Osteoblast (primary cell): ENCODE measurements at regions not wholly inside any gene's neighbourhood (a gene's known extent, or its start where the extent isn't known, plus 50 kb on each side); places are given as distances from the start of the nearest gene placed in this dataset.

Experiments used
- DNase-seq: peaks from one replicate; pipeline ENCODE4 v3.0.0; 2011; ENCODE audit warnings: low spot score, mixed read lengths; ENCODE audit not compliant: insufficient read length; ENCODE audit errors: missing footprints
- H2AFZ ChIP-seq: 2 replicates; pipeline ENCODE4 v1.6.0; 2011; ENCODE audit warnings: mild to moderate bottlenecking, low read length
- H3K27ac ChIP-seq: 2 replicates; pipeline ENCODE4 v1.5.1; 2011; ENCODE audit warnings: mild to moderate bottlenecking, low read depth, low read length, moderate library complexity
- H3K27me3 ChIP-seq: 2 replicates; pipeline ENCODE4 v1.6.0; 2012; ENCODE audit warnings: mild to moderate bottlenecking, control low read depth, inconsistent platforms, low read length, moderate library complexity; ENCODE audit not compliant: insufficient read depth
- H3K36me3 ChIP-seq: 2 replicates; pipeline ENCODE4 v1.5.1; 2011; ENCODE audit warnings: mild to moderate bottlenecking, low read length, control low read depth, moderate library complexity; ENCODE audit not compliant: insufficient read depth
- H3K4me1 ChIP-seq: 2 replicates; pipeline ENCODE4 v1.5.1; 2011; ENCODE audit warnings: mild to moderate bottlenecking, low read length, control low read depth, moderate library complexity; ENCODE audit not compliant: insufficient read depth
- H3K4me2 ChIP-seq: 2 replicates; pipeline ENCODE4 v1.6.0; 2011; ENCODE audit warnings: mild to moderate bottlenecking, low read length; ENCODE audit not compliant: insufficient read depth
- H3K4me3 ChIP-seq: fragments of 200-600 bp; sonication (generic); 3 replicates; pipeline ENCODE4 v1.5.1; 2012; ENCODE audit warnings: mild to moderate bottlenecking, low read length, inconsistent platforms; ENCODE audit not compliant: insufficient read depth
- H3K79me2 ChIP-seq: 2 replicates; pipeline ENCODE4 v1.6.0; 2012; ENCODE audit warnings: mild to moderate bottlenecking, low read length, control low read depth, inconsistent platforms; ENCODE audit not compliant: insufficient read depth
- H3K9me3 ChIP-seq: 2 replicates; pipeline ENCODE4 v1.5.1; 2011; ENCODE audit warnings: low read depth, low read length, control low read depth
- H4K20me1 ChIP-seq: 2 replicates; pipeline ENCODE4 v1.6.0; 2012; ENCODE audit warnings: mild to moderate bottlenecking, low read length, control low read depth; ENCODE audit not compliant: insufficient read depth
- CTCF ChIP-seq: IDR thresholded peaks from 2 replicates; pipeline ENCODE4 v1.5.1; 2011; ENCODE audit warnings: mild to moderate bottlenecking, low read depth, low read length, moderate library complexity; ENCODE audit errors: extremely low read depth

GRCh38 chr2:21251216-21251980, 127.6 kb downstream of the TDRD15 start:
- Histone ChIP-seq H3K9me3 (no peaks in the 10 kb centered on the region), H3K36me3 (no peaks in the 10 kb centered on the region), H4K20me1 (no peaks in the 10 kb centered on the region), H3K27me3 (no peaks in the 10 kb centered on the region), H3K27ac (no peak overlapping the region), H3K4me3 (no peak overlapping the region), H3K79me2 (no peaks in the 10 kb centered on the region), H3K4me1 (no peaks in the 10 kb centered on the region), H3K4me2 (no peak overlapping the region), H2AFZ (no peak overlapping the region)
- no peak for DNase-seq
- TF ChIP-seq CTCF = no peak

DNA sequence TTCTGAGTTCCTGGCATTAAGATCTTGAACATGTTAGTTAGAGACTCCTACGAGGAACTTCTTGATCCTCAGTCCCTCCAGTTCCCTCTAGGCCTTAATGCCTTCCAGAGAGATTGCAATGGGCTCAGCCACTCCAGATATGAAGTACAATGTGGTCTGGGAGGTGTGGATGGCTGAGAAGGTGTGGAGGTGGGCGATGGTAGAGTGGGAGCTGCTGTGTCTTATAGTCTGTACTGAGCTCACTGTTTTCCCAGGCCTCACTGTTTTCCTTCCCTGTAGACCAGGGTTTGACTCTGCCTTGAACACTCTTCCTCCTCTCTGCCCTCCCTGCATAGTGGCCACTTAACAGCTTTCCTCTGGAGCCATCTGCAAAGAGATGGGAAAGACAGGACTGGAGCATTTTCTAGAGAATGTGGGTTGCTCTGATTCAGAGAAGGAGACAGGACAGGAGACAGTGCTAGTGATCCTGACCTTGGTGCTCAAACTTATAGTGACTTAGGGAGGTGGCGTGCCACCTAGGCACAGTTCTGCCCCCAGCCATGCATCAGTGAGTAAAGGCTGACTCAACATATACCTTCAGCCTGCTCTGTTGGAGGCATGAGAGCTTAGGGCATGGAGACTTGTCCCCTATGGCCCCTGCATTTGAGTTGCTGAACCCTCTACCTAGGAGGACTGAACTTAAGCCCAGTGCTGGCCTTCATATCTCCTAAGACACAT, 129.7 kb downstream of the TDRD15 start:
- Histone ChIP-seq H4K20me1 (no peaks in the 10 kb centered on the region), H3K4me3 (no peak overlapping the region), H3K27me3 (no peaks in the 10 kb centered on the region), H3K4me1 (no peaks in the 10 kb centered on the region), H3K27ac (no peak overlapping the region), H3K36me3 (no peaks in the 10 kb centered on the region), H3K79me2 (no peaks in the 10 kb centered on the region), H3K9me3 (no peaks in the 10 kb centered on the region), H2AFZ (no peak overlapping the region), H3K4me2 (no peak overlapping the region)
- no peak for TF ChIP-seq CTCF
- DNase-seq = no peak

- H3K4me2 ChIP-seq = no peak overlapping the region
These were observed 130.6 kb downstream of the TDRD15 start for GRCh38 chr2:21254170-21254965.

More at GRCh38 chr2:21254170-21254965, 130.6 kb downstream of the TDRD15 start:
- H3K36me3 ChIP-seq = no peaks in the 10 kb centered on the region
- no peaks in the 10 kb centered on the region for H3K79me2 ChIP-seq
- H3K27me3 ChIP-seq = no peaks in the 10 kb centered on the region
- no peaks in the 10 kb centered on the region for H3K9me3 ChIP-seq
- TF ChIP-seq CTCF = no peak
- DNase-seq = no peak
- no peaks in the 10 kb centered on the region for H4K20me1 ChIP-seq
- H3K4me1 ChIP-seq = no peaks in the 10 kb centered on the region
- H2AFZ ChIP-seq = no peak overlapping the region
- H3K27ac ChIP-seq = no peak overlapping the region
- H3K4me3 ChIP-seq = no peak overlapping the region
